ENCODE measurements at regions not wholly inside any gene's neighbourhood (a gene's known extent, or its start where the extent isn't known, plus 50 kb on each side); places are given as distances from the start of the nearest gene placed in this dataset.

GRCh38 chr12:115670869-115671268 is 606.6 kb downstream of the MED13L start:
- TF ChIP-seq CTCF (IDR thresholded peaks at IDR 0.05) (no peak), MAX (IDR thresholded peaks at IDR 0.05; ENCODE audit: low read depth) (no peak)

Measured in SK-N-SH (cell line).